Gastroesophageal sphincter (tissue), 4 donors: ENCODE measurements at regions not wholly inside any gene's neighbourhood (a gene's known extent, or its start where the extent isn't known, plus 50 kb on each side); places are given as distances from the start of the nearest gene placed in this dataset.

Source experiments
- ATAC-seq: fragments of 150-250 bp; one replicate; pipeline ENCODE4 v1.9.1; 2016; ENCODE audit warnings: mild to moderate bottlenecking, moderate library complexity
- H3K27ac ChIP-seq, 4 donors: fragments of 200-600 bp; sonication (generic) in 3 of 4; 1 replicate in 3 of 4; 2 replicates in 1 of 4; pipeline ENCODE4 v1.5.1; 2016 to 2019
- H3K27me3 ChIP-seq: fragments of 200-600 bp; sonication (generic); one replicate; pipeline ENCODE4 v1.5.1; 2019
- H3K36me3 ChIP-seq, 2 donors: fragments of 200-600 bp; sonication (generic); one replicate each; pipeline ENCODE4 v1.5.1; 2019; ENCODE audit warnings: control low read depth in 1 of 2
- H3K4me1 ChIP-seq, 3 donors: fragments of 200-600 bp; sonication (generic); 1 replicate in 2 of 3; 2 replicates in 1 of 3; pipeline ENCODE4 v1.5.1; 2016 to 2019; ENCODE audit warnings: control low read depth in 2 of 3
- H3K4me3 ChIP-seq, 2 donors: fragments of 200-600 bp; sonication (generic); one replicate each; pipeline ENCODE4 v1.5.1; 2019; ENCODE audit warnings: mild to moderate bottlenecking in 1 of 2, moderate library complexity in 1 of 2
- H3K9me3 ChIP-seq, 3 donors: fragments of 200-600 bp; sonication (generic); one replicate each; pipeline ENCODE4 v1.5.1; 2017 to 2019; ENCODE audit warnings: control low read depth in 2 of 3
- EP300 ChIP-seq: sonication (generic); formaldehyde crosslinking; IDR thresholded peaks from one replicate; pipeline ENCODE4 v1.6.1; 2017; ENCODE audit warnings: antibody characterized with exemption, mild to moderate bottlenecking
- POLR2A ChIP-seq, 2 donors: fragments of 450-650 bp; IDR thresholded peaks; one replicate each; pipeline ENCODE4 v1.6.1; 2017; ENCODE audit warnings: antibody characterized with exemption in 2 of 2, mild to moderate bottlenecking in 2 of 2, moderate library complexity in 1 of 2
- POLR2AphosphoS5 ChIP-seq: sonication (generic); formaldehyde crosslinking; IDR thresholded peaks from one replicate; pipeline ENCODE4 v1.6.1; 2017; ENCODE audit warnings: antibody characterized with exemption
- WGBS, 2 donors: methylation state at CpG; one replicate each; pipeline ENCODE4 v1.1.5; 2018; ENCODE audit warnings: low coverage in 1 of 2; 5-methylcytosine and 5-hydroxymethylcytosine counted together
- TF ChIP-seq, protein P1 (sequence below), 4 experiments: fragments of 200-600 bp in 2 of 4; fragments of 450-650 bp in 2 of 4; sonication (generic) in 1 of 4; IDR thresholded peaks; one replicate each; pipeline ENCODE4 v1.5.1; 2017 to 2019; ENCODE audit warnings: antibody characterized with exemption in 4 of 4, mild to moderate bottlenecking in 2 of 4, moderate library complexity in 2 of 4

DNA sequence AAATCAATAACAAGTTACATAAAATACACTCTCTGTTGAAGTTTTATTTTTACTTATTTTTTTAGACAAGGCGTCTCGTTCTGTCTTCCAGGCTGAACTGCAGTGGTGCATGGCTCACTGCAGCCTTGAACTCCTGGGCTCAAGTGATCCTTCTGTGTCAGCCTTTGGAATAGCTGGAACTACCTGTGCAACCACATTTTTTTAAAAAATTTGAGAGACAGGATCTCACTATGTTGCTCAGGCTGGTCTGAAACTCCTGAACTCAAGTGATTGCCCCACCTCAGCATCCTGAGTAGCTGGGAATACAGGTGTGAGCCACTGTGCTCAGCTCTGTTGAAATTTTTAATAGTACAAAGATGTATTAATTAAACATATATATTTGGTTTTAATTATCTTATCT, 614.3 kb upstream of the ARRDC4 start:
- no peaks in the 10 kb centered on the region for H3K27me3 ChIP-seq
- H3K4me1 ChIP-seq = no peaks in the 10 kb centered on the region
- ATAC-seq = no peak
- no peak overlapping the region for H3K27ac ChIP-seq
- peaks cover 0 to 17% (median 0%) of the 10 kb centered on the region in 3 donors for H3K9me3 ChIP-seq
- H3K36me3 ChIP-seq = no peaks in the 10 kb centered on the region
- WGBS, 2 donors = 82 to 100% methylated on average over 2 of the region's 2 CpGs
- TF ChIP-seq POLR2A (IDR thresholded peaks at IDR 0.05) (no peak), EP300 (no peak), POLR2AphosphoS5 (no peak)
- TF ChIP-seq, protein P1, sequence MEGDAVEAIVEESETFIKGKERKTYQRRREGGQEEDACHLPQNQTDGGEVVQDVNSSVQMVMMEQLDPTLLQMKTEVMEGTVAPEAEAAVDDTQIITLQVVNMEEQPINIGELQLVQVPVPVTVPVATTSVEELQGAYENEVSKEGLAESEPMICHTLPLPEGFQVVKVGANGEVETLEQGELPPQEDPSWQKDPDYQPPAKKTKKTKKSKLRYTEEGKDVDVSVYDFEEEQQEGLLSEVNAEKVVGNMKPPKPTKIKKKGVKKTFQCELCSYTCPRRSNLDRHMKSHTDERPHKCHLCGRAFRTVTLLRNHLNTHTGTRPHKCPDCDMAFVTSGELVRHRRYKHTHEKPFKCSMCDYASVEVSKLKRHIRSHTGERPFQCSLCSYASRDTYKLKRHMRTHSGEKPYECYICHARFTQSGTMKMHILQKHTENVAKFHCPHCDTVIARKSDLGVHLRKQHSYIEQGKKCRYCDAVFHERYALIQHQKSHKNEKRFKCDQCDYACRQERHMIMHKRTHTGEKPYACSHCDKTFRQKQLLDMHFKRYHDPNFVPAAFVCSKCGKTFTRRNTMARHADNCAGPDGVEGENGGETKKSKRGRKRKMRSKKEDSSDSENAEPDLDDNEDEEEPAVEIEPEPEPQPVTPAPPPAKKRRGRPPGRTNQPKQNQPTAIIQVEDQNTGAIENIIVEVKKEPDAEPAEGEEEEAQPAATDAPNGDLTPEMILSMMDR (IDR thresholded peaks at IDR 0.05) = no peak
- H3K4me3 ChIP-seq = no peak overlapping the region

DNA sequence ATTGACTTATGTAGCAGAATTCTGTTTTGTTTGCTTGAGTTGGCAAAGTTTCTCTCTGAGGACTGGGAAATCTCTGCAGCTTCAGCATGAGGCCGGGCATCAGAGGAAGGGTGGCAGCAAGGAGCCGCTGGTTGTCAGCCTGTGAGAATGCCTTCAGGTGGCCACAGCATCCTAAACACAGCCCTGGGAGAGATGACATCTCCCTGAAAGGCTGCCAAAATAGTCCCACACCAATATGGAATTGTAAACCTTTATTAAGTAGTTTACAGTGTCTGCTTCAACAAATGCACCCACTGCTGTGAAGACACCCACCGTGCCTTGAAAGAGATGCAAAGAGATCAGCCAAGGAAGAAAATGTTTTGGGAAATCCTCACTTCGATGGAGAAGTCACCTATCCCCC, 609.7 kb upstream of the ARRDC4 start:
- 33 to 47% methylated on average over 2 of the region's 4 CpGs for WGBS, 2 donors
- TF ChIP-seq POLR2A (IDR thresholded peaks at IDR 0.05) = no peak
- TF ChIP-seq POLR2AphosphoS5 = no peak
- TF ChIP-seq, protein P1 (IDR thresholded peaks at IDR 0.05) = no peak
- no peak for TF ChIP-seq EP300
- Histone ChIP-seq H3K9me3 (peaks cover 0 to 15% (median 0%) of the 10 kb centered on the region in 3 donors), H3K27me3 (no peaks in the 10 kb centered on the region), H3K27ac (no peak overlapping the region), H3K4me1 (no peaks in the 10 kb centered on the region), H3K36me3 (no peaks in the 10 kb centered on the region), H3K4me3 (no peak overlapping the region)
- ATAC-seq = no peak

DNA sequence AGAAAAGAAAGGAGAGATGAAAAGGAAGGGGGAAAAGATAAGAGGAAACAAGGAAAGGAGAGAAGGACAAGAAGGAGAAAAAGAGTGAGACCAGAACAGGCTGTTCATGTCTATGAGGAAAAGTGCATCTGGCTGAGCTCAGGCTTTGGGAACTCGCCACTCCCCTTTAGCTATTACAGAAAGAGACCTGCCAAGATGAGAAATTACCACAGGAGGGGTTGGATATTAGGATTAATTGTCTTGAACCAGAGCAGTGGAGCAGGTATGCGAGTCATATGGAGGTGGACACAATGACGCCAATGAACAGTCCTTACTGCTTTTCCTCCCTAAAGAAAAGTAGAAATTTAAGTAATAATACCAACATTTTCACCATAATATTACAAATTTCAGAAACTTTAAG, 577.0 kb upstream of the ARRDC4 start:
- no peaks in the 10 kb centered on the region for H3K27me3 ChIP-seq
- WGBS, 2 donors = 75 to 81% methylated on average over 2 to 3 of the region's 3 CpGs

DNA sequence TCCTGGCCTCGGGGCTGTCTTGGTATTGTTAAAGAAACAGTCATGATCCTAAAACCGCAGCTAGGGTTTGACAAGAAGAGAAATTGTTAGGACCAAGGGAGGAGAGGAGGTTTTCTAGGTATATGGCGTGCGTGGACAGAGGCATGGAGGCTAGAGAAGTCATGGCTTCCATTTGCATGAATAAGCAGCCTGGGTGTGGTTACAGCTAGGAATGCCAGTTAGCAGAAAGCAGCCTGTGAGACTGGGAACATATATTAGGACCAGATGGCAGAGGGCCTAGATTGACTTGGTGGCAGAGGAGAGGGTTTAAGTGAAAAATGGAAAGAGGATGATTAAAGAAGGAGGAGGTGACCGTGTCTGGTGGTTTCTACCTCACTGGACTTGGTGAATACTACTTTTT, 573.6 kb upstream of the ARRDC4 start:
- Histone ChIP-seq H3K36me3 (no peaks in the 10 kb centered on the region), H3K27ac (no peak overlapping the region), H3K4me1 (no peaks in the 10 kb centered on the region), H3K9me3 (no peaks in the 10 kb centered on the region), H3K27me3 (no peaks in the 10 kb centered on the region), H3K4me3 (no peak overlapping the region)
- TF ChIP-seq POLR2AphosphoS5 = no peak
- TF ChIP-seq, protein P1 (IDR thresholded peaks at IDR 0.05) = no peak
- TF ChIP-seq EP300 = no peak
- no peak for TF ChIP-seq POLR2A (IDR thresholded peaks at IDR 0.05)
- WGBS, 2 donors = 74 to 77% methylated on average over 2 to 3 of the region's 5 CpGs
- ATAC-seq = no peak

More for the DNA sequence above, 577.0 kb upstream of the ARRDC4 start:
- no peak overlapping the region for H3K4me3 ChIP-seq
- no peaks in the 10 kb centered on the region for H3K9me3 ChIP-seq
- no peak overlapping the region for H3K27ac ChIP-seq
- H3K4me1 ChIP-seq = no peaks in the 10 kb centered on the region
- TF ChIP-seq POLR2AphosphoS5 (no peak), EP300 (no peak), POLR2A (IDR thresholded peaks at IDR 0.05) (no peak)
- TF ChIP-seq, protein P1 (IDR thresholded peaks at IDR 0.05) = no peak
- H3K36me3 ChIP-seq = no peaks in the 10 kb centered on the region
- no peak for ATAC-seq

DNA sequence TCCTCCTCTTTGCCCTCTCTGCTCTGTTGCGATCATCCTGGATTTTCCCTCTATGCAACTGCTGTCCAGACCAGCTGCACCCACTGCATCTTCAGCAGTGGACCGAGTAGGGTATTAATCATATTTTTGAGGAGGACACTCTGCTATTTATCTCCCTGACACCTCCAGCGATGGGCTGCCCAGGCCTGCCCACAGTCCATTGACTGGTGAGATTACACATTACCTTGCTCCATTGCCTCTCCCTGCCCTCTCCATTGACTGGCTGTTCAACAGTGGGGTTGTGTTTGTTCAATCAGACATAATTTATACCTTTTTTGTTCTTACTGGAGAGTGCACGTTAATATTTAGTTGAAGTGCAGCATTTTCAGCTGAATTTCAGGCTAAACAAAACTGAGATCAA, 559.3 kb upstream of the ARRDC4 start:
- ATAC-seq = no peak
- Histone ChIP-seq H3K27ac (no peak overlapping the region), H3K27me3 (no peaks in the 10 kb centered on the region), H3K36me3 (no peaks in the 10 kb centered on the region), H3K4me1 (no peaks in the 10 kb centered on the region), H3K4me3 (no peak overlapping the region), H3K9me3 (no peaks in the 10 kb centered on the region)
- TF ChIP-seq POLR2A (IDR thresholded peaks at IDR 0.05) = no peak
- no peak for TF ChIP-seq EP300
- TF ChIP-seq, protein P1 (IDR thresholded peaks at IDR 0.05) = no peak
- no peak for TF ChIP-seq POLR2AphosphoS5
- 71 to 100% methylated on average over 1 to 4 of the region's 4 CpGs for WGBS, 2 donors
